GM19438 (cell line): ENCODE measurements at regions not wholly inside any gene's neighbourhood (a gene's known extent, or its start where the extent isn't known, plus 50 kb on each side); places are given as distances from the start of the nearest gene placed in this dataset.

Experiments
- ATAC-seq: cut with Tn5 transposase; IDR thresholded peaks from one replicate; pipeline ENCODE4 v1.9.1; 2021; ENCODE audit warnings: low read depth; ENCODE audit not compliant: unreplicated experiment

GRCh38 chr20:50369225-50370035 is 140.8 kb upstream of the PTPN1 start:
- no peak for ATAC-seq

- ATAC-seq: no peak
Observed at GRCh38 chr20:50370036-50370566, 140.1 kb upstream of the PTPN1 start.

DNA sequence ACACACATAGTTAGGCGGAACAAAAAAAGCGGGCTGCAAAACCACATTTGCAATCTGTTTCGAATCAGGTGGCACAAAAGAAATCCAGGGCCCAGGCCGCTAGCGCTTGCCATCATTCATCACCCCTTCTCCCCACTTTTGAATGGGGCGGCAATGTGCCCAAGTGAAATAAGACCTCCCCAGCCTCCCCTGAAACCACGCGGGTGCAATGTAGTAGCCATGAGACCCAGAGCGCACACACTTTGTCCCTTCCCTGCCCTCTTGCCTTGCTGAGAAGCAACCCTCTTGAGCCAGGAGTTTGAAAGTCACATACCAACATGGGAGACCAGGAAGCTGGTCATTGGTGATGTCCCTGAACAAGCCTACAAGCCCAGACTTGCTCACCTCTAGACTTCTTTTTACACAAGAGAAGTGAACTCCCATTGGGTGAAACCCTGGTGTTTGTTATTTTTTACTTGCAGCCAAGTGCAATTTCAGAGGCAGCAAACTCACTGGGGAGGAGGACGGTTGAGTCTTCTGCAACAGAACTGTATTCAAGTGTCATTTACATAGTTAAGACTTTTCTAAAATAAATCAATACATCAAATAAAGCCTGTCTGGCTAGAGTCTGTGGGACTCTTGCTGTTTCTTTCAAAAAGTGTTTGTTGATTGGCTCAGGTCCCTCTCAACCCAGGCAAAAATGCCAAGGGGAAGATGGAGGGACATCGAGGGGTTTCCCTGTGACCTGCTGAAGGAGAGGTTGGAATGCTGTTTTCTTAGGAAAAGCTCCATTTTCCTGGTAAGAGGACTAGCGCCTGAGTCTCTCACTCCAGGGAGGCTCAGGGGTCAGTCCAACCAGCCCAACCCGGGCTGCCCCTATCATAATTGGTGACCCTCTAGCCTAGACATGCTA is 138.1 kb upstream of the PTPN1 start:
- ATAC-seq: no peak

DNA sequence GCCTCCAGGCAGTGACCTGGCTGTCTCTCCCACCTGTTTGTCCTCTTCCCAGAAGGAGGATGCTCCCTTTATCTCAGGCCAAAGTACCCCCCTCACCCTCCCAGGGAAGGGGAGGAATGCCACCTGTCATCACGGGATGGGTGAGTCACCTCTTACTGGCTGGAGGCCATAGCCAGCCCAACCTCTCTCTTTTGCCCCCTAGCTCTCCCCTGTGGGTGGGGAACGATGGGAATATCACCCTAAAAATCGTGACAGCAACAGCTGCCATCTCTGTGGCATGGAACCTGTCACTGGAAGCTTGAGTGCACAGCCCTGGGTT is 137.5 kb upstream of the PTPN1 start:
- ATAC-seq: no peak

GRCh38 chr20:50373674-50374286 is 136.4 kb upstream of the PTPN1 start:
- ATAC-seq: no peak

- ATAC-seq: no peak
Observed at GRCh38 chr20:50374541-50375078, 135.6 kb upstream of the PTPN1 start.

- no peak for ATAC-seq
Observed at GRCh38 chr20:50376179-50376887, 133.8 kb upstream of the PTPN1 start.

DNA sequence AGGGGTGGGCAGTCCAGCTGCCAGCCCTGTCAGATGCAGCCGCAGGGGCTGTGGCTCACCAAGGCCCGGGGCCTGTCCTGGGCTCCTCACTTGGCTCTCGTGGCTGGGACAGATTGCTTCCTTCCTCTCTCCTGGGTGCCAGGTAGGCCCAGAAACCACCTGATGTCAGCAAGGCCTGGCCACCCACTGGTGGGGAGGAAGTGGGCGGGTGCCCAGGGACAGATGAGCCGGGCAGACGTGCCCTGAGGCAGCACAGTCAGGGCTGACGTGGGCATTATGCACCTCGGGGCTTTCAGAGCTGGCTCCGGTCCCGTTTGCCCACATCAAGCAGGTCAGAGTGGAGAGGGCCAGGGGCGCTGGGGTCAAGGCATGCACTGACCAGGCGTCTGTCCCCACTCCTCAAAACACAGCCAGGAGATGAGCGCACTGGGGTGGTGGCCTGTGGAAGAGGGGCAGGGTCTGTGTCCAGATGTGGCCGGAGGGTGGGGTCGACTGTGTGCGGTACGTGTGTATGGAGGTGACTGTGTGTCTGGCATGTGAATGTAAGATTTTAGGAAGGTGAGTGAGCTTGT is 133.2 kb upstream of the PTPN1 start:
- no peak for ATAC-seq

- ATAC-seq: no peak
Observed at GRCh38 chr20:50378170-50379000, 131.8 kb upstream of the PTPN1 start.

DNA sequence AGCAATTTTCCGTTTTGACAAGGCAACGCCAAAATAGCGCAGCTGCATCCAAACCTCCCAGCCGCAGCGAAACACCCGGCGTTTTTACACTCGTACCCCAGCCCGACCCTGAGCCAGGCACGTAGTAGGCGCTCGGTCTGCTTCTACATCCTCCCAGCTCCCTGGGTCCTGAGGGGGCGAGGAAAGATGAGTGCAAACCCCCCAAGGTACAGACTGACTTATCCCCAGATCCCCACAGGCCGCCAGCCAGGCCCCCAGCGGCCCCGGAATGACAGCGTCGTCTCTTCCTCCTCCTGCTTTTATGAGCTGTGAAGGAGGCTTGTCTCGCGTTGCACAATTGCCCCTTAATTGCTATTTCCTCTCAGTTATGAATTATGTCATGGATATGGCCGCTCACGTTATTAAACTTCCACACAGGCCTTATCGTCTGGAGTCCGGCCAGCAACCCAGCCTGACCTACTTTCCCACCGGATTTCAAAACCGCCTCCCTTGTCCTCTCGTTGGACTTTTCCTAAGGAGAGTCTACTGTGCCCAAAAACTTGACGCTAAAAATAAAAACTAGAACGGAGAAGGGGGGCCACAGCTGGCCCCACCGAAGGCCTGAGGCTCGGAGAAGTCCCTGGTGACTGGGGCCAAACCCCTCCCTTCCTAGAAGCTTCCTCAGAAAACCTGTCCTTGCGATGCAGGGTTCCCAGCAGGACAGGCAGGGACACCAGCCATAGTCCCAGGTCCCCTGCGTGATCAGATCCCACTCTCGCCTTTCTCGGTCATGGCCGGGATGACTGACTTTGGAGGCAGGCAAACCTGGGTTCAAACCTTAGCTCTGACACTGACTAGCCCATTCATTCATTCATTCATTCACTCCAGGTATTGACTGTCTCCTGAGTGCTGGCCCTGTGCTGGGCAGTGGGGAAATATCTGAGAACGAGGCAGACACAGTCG is 130.9 kb upstream of the PTPN1 start:
- no peak for ATAC-seq

DNA sequence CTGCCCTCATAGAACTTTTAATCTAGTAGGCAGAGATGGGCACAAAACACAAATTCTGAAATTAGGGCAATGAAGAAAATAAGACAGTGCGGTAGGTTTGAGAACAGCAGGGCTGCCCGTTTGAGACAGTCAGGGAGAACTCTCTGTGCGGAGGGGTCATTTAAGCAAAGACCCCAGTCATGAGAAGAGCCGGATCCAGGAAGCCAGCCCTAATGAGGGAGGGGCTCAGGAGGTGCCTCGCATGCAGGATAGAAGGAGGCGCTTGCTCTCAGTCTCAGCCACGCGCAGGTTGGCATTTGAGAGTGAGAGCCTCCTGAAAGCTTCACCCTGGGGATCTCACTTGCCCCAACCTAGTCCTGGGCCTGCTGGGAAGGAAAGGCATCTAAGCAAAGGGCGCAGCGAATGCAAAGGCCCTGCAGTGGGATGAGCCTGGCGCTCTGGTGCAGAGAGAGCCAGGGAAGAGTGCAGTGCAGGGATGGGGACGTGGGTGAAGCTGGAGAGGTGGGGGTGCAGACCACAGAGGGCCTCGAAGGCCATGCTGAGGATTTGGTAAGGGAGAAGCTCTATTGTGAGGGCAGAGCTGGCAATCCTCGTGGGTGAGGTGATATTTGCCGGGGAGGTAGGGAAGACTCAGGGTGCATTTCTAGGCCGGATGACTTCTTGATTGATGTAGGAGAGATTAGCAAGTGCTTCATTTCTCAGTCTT is 130.0 kb upstream of the PTPN1 start:
- ATAC-seq: no peak

GRCh38 chr20:50380697-50381040 is 129.5 kb upstream of the PTPN1 start:
- ATAC-seq: no peak

GRCh38 chr20:50381075-50381732 is 129.0 kb upstream of the PTPN1 start:
- ATAC-seq: no peak

DNA sequence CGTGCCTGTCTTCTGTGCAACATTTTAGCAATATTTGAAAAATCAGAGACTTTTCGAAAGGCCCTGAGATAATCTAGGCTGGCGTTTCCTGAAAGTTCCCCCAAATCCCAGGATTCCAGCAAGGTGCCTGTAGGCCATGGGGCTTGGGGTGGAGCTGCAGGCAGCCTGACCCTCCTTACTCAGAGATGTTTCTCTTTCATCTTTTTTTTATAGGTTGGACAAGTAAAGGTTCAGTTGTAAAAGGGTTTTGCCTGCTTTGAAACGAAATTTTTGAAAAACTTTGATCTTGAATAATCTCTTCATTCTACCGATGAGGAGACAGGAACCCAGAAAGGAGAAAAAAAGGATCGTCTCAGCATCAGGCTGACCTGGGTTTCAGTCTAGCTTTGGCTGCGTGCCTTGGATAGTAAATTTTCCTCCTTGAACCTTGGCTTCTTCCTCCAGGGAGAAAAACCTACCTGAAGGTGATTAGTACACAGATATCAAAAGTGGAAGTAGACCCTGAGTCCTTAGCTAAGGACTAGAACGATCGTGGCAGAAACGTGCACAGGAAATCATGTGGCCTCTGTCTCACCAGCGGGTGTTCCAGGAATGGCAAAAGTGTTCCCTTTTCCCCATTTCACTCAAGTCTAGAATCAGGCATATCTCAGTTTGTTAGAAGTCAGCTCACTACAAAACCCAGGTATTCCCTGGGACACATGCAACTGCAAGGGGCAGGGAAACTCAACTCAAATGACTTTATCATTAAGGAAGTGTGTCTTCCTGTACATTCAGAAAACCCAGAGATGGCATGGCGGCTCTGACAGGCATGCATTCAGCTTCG is 128.2 kb upstream of the PTPN1 start:
- no peak for ATAC-seq

GRCh38 chr20:50385733-50386640 is 124.2 kb upstream of the PTPN1 start:
- ATAC-seq: no peak
